ENCODE measurements at regions not wholly inside any gene's neighbourhood (a gene's known extent, or its start where the extent isn't known, plus 50 kb on each side); places are given as distances from the start of the nearest gene placed in this dataset.

GRCh38 chr11:46216019-46216764 is 61.3 kb upstream of the CREB3L1 start:
- H2AFZ ChIP-seq (ENCODE audit: low read depth, low read length), result no peak overlapping the region
- H3K4me1 ChIP-seq (ENCODE audit: control insufficient read depth, extremely low read depth, insufficient read depth, low read length), result no peaks in the 10 kb centered on the region
- no peak overlapping the region for H3K4me3 ChIP-seq (replicated peaks in 1 of 3; ENCODE audit: insufficient read depth in 1 of 3, low read depth in 1 of 3, low read length in 3 of 3)
- no peaks in the 10 kb centered on the region for H3K9me1 ChIP-seq (replicated peaks; ENCODE audit: control insufficient read depth, extremely low read depth, insufficient read depth, low read length)
- H3K79me2 ChIP-seq (ENCODE audit: control insufficient read depth, insufficient read depth, low read length), result no peaks in the 10 kb centered on the region
- dilution Hi-C loops (cut with MboI; ENCODE audit: extremely low pct_ligation_motif_present, low sequenced_read_pairs), result no loop called here
- intact Hi-C loops (cut with micrococcal nuclease), result no loop called here
- FAIRE-seq (no peak), DNase-seq (ENCODE audit: low read depth, low spot score) (no peak)
- no peak overlapping the region for H3K9ac ChIP-seq (replicated peaks; ENCODE audit: extremely low read depth, insufficient read depth, low read length)
- peaks cover 0 to 7% of the 10 kb centered on the region in 2 experiments for H3K27me3 ChIP-seq (ENCODE audit: control insufficient read depth in 2 of 2, insufficient read depth in 2 of 2, low read length in 2 of 2)
- no peaks in the 10 kb centered on the region for H3K36me3 ChIP-seq (ENCODE audit: control insufficient read depth in 2 of 2, extremely low read depth in 1 of 2, insufficient read depth in 2 of 2, low read length in 2 of 2)
- TF ChIP-seq POLR2AphosphoS5 (IDR thresholded peaks at IDR 0.05; ENCODE audit: insufficient read depth, low read depth, low read length) (no peak), CTCF (IDR thresholded peaks at IDR 0.05; ENCODE audit: extremely low read depth in 1 of 2, insufficient read depth in 1 of 2, low read depth in 1 of 2, low read length in 2 of 2) (no peak), JUN (IDR thresholded peaks at IDR 0.05; ENCODE audit: borderline replicate concordance, insufficient read depth, insufficient read length, low read depth) (no peak), POLR2A (IDR thresholded peaks at IDR 0.05; ENCODE audit: low read depth, low read length) (no peak), MAX (IDR thresholded peaks at IDR 0.05; ENCODE audit: insufficient read depth, insufficient read length) (no peak), MYC (IDR thresholded peaks at IDR 0.05; ENCODE audit: low read depth, low read length) (no peak), GATA2 (IDR thresholded peaks at IDR 0.05; ENCODE audit: insufficient read depth, insufficient read length, low read depth, low read length) (no peak), FOS (IDR thresholded peaks at IDR 0.05; ENCODE audit: borderline replicate concordance, insufficient read depth, low read length) (no peak), EZH2 (IDR thresholded peaks at IDR 0.05; ENCODE audit: borderline replicate concordance, low read depth, low read length, severe bottlenecking) (no peak)
- H3K9me3 ChIP-seq (replicated peaks; ENCODE audit: control insufficient read depth, insufficient read depth, low read length), result no peaks in the 10 kb centered on the region
- H4K20me1 ChIP-seq (replicated peaks; ENCODE audit: control insufficient read depth, extremely low read depth, insufficient read depth, low read length), result no peaks in the 10 kb centered on the region
- no TSS peak for BruUV-seq (replicated peaks)
- no peak overlapping the region for H3K27ac ChIP-seq (ENCODE audit: insufficient read depth, low read depth, low read length)
- ChIA-PET CTCF (interaction anchor here (0.6 kb wide), 1 partner anchor 1649 kb away, joined by 3 read pairs; no protein-coding TSS in a partner anchor), POLR2A (no interaction called here)
- H3K4me2 ChIP-seq (ENCODE audit: insufficient read depth, low read length), result no peak overlapping the region

All from endothelial cell of umbilical vein (primary cell).